ENCODE measurements at regions not wholly inside any gene's neighbourhood (a gene's known extent, or its start where the extent isn't known, plus 50 kb on each side); places are given as distances from the start of the nearest gene placed in this dataset.

- no peak for TF ChIP-seq CTCF (IDR thresholded peaks at IDR 0.05; ENCODE audit: insufficient read depth, low read length)
- TF ChIP-seq POLR2AphosphoS5 (IDR thresholded peaks at IDR 0.05; ENCODE audit: low read depth) = no peak
- TF ChIP-seq REST (IDR thresholded peaks at IDR 0.05; ENCODE audit: insufficient replicate concordance, low read depth) = no peak
Observed at GRCh38 chr4:157564218-157564617, 343.7 kb downstream of the GRIA2 start.

All from HL-60 (cell line).